Ishikawa (cell line): ENCODE measurements at regions not wholly inside any gene's neighbourhood (a gene's known extent, or its start where the extent isn't known, plus 50 kb on each side); places are given as distances from the start of the nearest gene placed in this dataset.

Experiments
- CEBPB ChIP-seq: IDR thresholded peaks from 2 replicates; pipeline ENCODE4 v1.6.1; 2012
- CREB1 ChIP-seq: IDR thresholded peaks from 2 replicates; pipeline ENCODE4 v1.6.1; 2012; ENCODE audit warnings: low read depth
- EGR1 ChIP-seq: IDR thresholded peaks from 2 replicates; pipeline ENCODE4 v1.6.1; 2012
- EP300 ChIP-seq: IDR thresholded peaks from 2 replicates; pipeline ENCODE4 v1.6.1; 2012; ENCODE audit warnings: borderline replicate concordance
- FOXM1 ChIP-seq: IDR thresholded peaks from 2 replicates; pipeline ENCODE4 v1.6.1; 2012; ENCODE audit warnings: low read depth, borderline replicate concordance
- MAX ChIP-seq: IDR thresholded peaks from 2 replicates; pipeline ENCODE4 v1.6.1; 2012
- NFIC ChIP-seq: IDR thresholded peaks from 2 replicates; pipeline ENCODE4 v1.6.1; 2012
- RAD21 ChIP-seq: IDR thresholded peaks from 2 replicates; pipeline ENCODE4 v1.6.1; 2012; ENCODE audit warnings: low read depth
- REST ChIP-seq: IDR thresholded peaks from 2 replicates; pipeline ENCODE4 v1.6.1; 2012; ENCODE audit warnings: low read depth, mild to moderate bottlenecking
- TAF1 ChIP-seq: IDR thresholded peaks from 2 replicates; pipeline ENCODE4 v1.6.1; 2012; ENCODE audit warnings: low read depth, mild to moderate bottlenecking
- TCF12 ChIP-seq: IDR thresholded peaks from 2 replicates; pipeline ENCODE4 v1.6.1; 2012; ENCODE audit warnings: low read depth
- TEAD4 ChIP-seq: IDR thresholded peaks from 2 replicates; pipeline ENCODE4 v1.6.1; 2012
- YY1 ChIP-seq: IDR thresholded peaks from 2 replicates; pipeline ENCODE4 v1.6.1; 2012; ENCODE audit warnings: low read depth
- ZBTB7A ChIP-seq: IDR thresholded peaks from 2 replicates; pipeline ENCODE4 v1.6.1; 2012; ENCODE audit warnings: low read depth
- TF ChIP-seq, protein P1 (sequence below): IDR thresholded peaks from 2 replicates; pipeline ENCODE4 v1.6.1; 2012

DNA sequence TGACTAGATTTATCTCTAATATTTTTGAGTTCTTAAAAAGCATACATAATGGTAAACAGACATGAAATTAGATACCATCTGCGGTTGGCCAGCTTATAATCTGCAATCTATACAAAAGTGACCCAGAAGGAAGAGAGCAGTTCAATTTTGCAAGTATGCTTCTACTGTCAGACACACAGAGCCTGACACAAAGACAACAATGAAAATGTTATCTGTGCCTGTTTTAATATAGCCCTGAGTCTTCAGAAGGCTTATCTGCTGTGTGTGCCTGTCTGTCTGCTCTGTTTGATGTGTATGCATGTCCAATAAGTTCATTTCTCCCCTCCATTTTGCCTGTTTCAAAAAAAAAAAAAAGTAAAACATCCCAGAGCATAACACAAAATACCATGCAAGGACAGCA lies 73.3 kb upstream of the FHIP2A start:
- no peak for TF ChIP-seq FOXM1
- no peak for TF ChIP-seq EP300
- no peak for TF ChIP-seq TAF1
- TF ChIP-seq RAD21: no peak
- TF ChIP-seq YY1: no peak
- no peak for TF ChIP-seq CEBPB
- TF ChIP-seq, protein P1, sequence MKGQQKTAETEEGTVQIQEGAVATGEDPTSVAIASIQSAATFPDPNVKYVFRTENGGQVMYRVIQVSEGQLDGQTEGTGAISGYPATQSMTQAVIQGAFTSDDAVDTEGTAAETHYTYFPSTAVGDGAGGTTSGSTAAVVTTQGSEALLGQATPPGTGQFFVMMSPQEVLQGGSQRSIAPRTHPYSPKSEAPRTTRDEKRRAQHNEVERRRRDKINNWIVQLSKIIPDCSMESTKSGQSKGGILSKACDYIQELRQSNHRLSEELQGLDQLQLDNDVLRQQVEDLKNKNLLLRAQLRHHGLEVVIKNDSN: no peak
- TF ChIP-seq NFIC: no peak
- no peak for TF ChIP-seq EGR1
- no peak for TF ChIP-seq MAX
- no peak for TF ChIP-seq TEAD4
- TF ChIP-seq REST: no peak
- no peak for TF ChIP-seq TCF12
- no peak for TF ChIP-seq CREB1
- no peak for TF ChIP-seq ZBTB7A

DNA sequence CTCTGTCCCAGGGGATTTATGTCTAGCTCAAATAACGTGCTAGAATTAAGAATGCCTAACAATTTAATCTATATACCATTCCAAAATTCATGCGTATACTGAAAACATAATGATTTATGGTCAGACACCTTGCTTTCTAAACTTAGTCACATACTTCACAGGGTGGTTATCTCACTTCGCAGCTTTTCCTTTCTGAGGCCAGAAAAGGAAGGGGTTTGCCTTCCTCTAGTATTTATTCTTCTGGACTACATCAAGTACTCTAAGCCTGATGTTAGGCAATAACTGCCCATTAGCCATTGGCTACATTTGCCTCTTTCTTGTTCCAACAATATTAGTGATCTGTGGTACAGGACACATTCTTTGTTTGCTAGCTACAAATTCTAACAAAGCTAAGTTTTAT lies 72.6 kb upstream of the FHIP2A start:
- no peak for TF ChIP-seq NFIC
- TF ChIP-seq CREB1: no peak
- TF ChIP-seq TCF12: no peak
- no peak for TF ChIP-seq CEBPB

DNA sequence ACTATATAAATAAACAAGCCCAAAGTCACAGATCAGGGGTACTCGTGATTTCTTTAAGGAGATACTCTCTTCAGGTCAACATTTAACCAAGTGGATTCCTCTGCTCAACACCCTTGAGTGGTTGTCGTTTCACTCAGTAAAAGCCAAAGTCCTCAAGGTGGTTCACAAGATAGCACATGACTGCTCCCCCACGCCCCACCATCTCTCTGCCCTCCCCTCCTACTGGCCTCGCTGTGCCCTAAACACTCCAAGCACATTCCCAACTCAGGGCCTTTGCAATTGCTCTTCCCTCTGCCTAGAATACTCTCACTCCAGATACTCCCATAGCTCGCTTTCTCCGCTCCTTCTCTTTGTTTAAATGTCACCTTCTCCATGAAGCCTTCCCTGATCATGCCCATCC lies 72.1 kb upstream of the FHIP2A start:
- TF ChIP-seq, protein P1: no peak
- TF ChIP-seq MAX (no peak), CEBPB (no peak), TCF12 (no peak), YY1 (no peak), RAD21 (no peak), TEAD4 (no peak), REST (no peak), ZBTB7A (no peak), EP300 (no peak), CREB1 (no peak), EGR1 (no peak), FOXM1 (no peak), NFIC (no peak), TAF1 (no peak)

DNA sequence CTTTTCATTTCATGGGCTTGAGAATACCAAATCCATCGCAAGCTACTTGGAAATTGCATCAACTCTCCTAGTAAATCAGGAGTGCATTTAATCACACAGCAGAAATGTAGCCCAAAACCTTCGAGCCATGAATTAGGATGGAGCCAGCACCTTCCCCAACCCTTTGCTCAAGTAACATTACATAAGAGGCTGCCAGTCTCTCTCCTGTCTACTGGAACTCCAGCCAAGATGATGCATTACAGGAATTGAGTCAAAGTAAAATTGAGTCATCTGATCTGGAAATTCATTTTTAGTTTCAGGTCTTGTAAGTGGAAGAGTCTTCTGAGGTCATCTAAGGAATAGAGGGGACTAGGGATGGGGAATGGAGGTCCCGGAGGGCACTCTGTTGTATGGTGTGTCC lies 69.7 kb upstream of the FHIP2A start:
- TF ChIP-seq FOXM1 (no peak), EP300 (no peak), EGR1 (no peak), TAF1 (no peak), NFIC (no peak), MAX (no peak), CREB1 (no peak), CEBPB (no peak), TCF12 (no peak), REST (no peak), YY1 (no peak)
- TF ChIP-seq, protein P1: no peak
